ENCODE measurements at regions not wholly inside any gene's neighbourhood (a gene's known extent, or its start where the extent isn't known, plus 50 kb on each side); places are given as distances from the start of the nearest gene placed in this dataset.

GRCh38 chr4:132382243-132382642, 766.9 kb upstream of the PCDH10 start:
- H2BK5ac ChIP-seq (ENCODE audit: insufficient read length, low read length), result no peak overlapping the region
- H4K20me1 ChIP-seq (ENCODE audit: control insufficient read depth, insufficient read depth, insufficient read length), result no peaks in the 10 kb centered on the region
- Mint-ChIP-seq H3K9me3 (no peaks in the 10 kb centered on the region; a peak in 2 of 5 replicates), H3K27ac (no peak overlapping the region), H3K4me3 (no peak overlapping the region), H3K27me3 (ENCODE audit: low read depth) (no peaks in the 10 kb centered on the region), H3K36me3 (ENCODE audit: insufficient read depth in 1 of 3, low read depth in 3 of 3) (no peaks in the 10 kb centered on the region; a peak in 1 of 7 replicates), H3K4me1 (no peaks in the 10 kb centered on the region)
- H3K9me3 ChIP-seq (ENCODE audit: control insufficient read depth, low read depth, low read length), result no peaks in the 10 kb centered on the region
- no CpG with 5 or more reads among the region's 2 CpGs for WGBS (ENCODE audit: extremely low coverage, insufficient read length, low lambda C conversion rate)
- no peak overlapping the region for H4K91ac ChIP-seq (ENCODE audit: insufficient read length, low read depth, low read length)
- H3K14ac ChIP-seq (ENCODE audit: insufficient read depth, low read length), result no peak overlapping the region
- no peak overlapping the region for H2BK120ac ChIP-seq (ENCODE audit: low read depth, low read length, poor library complexity, severe bottlenecking)
- no peaks in the 10 kb centered on the region for H3K4me1 ChIP-seq (ENCODE audit: insufficient read depth, low read length)
- no peak overlapping the region for H2BK20ac ChIP-seq (ENCODE audit: low read depth, low read length, poor library complexity, severe bottlenecking)
- H2AK5ac ChIP-seq (ENCODE audit: insufficient read length, low read length), result no peak overlapping the region
- H3T11ph ChIP-seq (ENCODE audit: low read length), result no peak overlapping the region
- H2AFZ ChIP-seq (ENCODE audit: low read length), result no peak overlapping the region
- H3K27ac ChIP-seq (ENCODE audit: insufficient read length, low read depth, low read length), result no peak overlapping the region
- no peaks in the 10 kb centered on the region for H3K23me2 ChIP-seq (ENCODE audit: insufficient read length, low read depth, low read length, poor library complexity, severe bottlenecking)
- H3K23ac ChIP-seq (ENCODE audit: insufficient read length, low read depth, low read length), result no peak overlapping the region
- H3K4ac ChIP-seq (ENCODE audit: low read depth, low read length), result no peak overlapping the region
- no peaks in the 10 kb centered on the region for H3K79me1 ChIP-seq (ENCODE audit: insufficient read depth, low read depth, low read length, poor library complexity, severe bottlenecking)
- H3K79me2 ChIP-seq (ENCODE audit: insufficient read depth, low read length), result no peaks in the 10 kb centered on the region
- H3K18ac ChIP-seq (ENCODE audit: insufficient read length, low read depth, low read length), result no peak overlapping the region
- no peak overlapping the region for H4K5ac ChIP-seq (ENCODE audit: insufficient read length, low read depth, low read length)
- no peak overlapping the region for H3K4me2 ChIP-seq (ENCODE audit: insufficient read depth, insufficient read length, low read length)
- TF ChIP-seq CTCF (conservative IDR thresholded peaks at IDR 0.05), result no peak
- no peak overlapping the region for H3K9ac ChIP-seq (ENCODE audit: extremely low read depth, insufficient read length, low read length)
- DNase-seq, result no peak
- H2BK12ac ChIP-seq (ENCODE audit: insufficient read length, low read depth, low read length), result no peak overlapping the region
- H4K8ac ChIP-seq (replicated peaks; ENCODE audit: insufficient read length, low read depth, low read length), result no peak overlapping the region
- H3K56ac ChIP-seq (ENCODE audit: insufficient read length, low read depth, low read length), result no peak overlapping the region
- no peak overlapping the region for H2BK15ac ChIP-seq (ENCODE audit: low read depth, low read length)
- no peaks in the 10 kb centered on the region for H3K27me3 ChIP-seq (ENCODE audit: insufficient read depth, low read length)
